GM21447 (cell line): ENCODE measurements at regions not wholly inside any gene's neighbourhood (a gene's known extent, or its start where the extent isn't known, plus 50 kb on each side); places are given as distances from the start of the nearest gene placed in this dataset.
"Not testable (repeated sequence)": the region's sequence is repeated elsewhere in the genome, so short reads cannot be mapped to it uniquely, and the experiment has no call there.

Source experiments
- ATAC-seq: cut with Tn5 transposase; IDR thresholded peaks from one replicate; pipeline ENCODE4 v1.9.1; 2021; ENCODE audit not compliant: unreplicated experiment

GRCh38 chr4:170234800-170235199 lies 145.0 kb upstream of the AADAT start:
- no peak for ATAC-seq

- no peak for ATAC-seq
Measured at GRCh38 chr4:170231377-170231776, 141.6 kb upstream of the AADAT start.

GRCh38 chr4:170230242-170230641 lies 140.5 kb upstream of the AADAT start:
- no peak for ATAC-seq

GRCh38 chr4:170229006-170229405 lies 139.2 kb upstream of the AADAT start:
- ATAC-seq: no peak

GRCh38 chr4:170227928-170228327 lies 138.2 kb upstream of the AADAT start:
- no peak for ATAC-seq

- ATAC-seq: no peak
Measured at GRCh38 chr4:170226288-170226687, 136.5 kb upstream of the AADAT start.

- ATAC-seq: no peak
Measured at GRCh38 chr4:170214731-170215130, 125.0 kb upstream of the AADAT start.

- no peak for ATAC-seq
Measured at GRCh38 chr4:170214101-170214500, 124.3 kb upstream of the AADAT start.

- ATAC-seq: no peak
Measured at GRCh38 chr4:170202721-170203120, 113.0 kb upstream of the AADAT start.

- no peak for ATAC-seq
Measured at GRCh38 chr4:170198747-170199146, 109.0 kb upstream of the AADAT start.

- ATAC-seq: not testable (repeated sequence)
Measured at GRCh38 chr4:170194794-170195193, 105.0 kb upstream of the AADAT start.

- ATAC-seq: no peak
Measured at GRCh38 chr4:170193496-170193895, 103.7 kb upstream of the AADAT start.

GRCh38 chr4:170190265-170190664 lies 100.5 kb upstream of the AADAT start:
- ATAC-seq: no peak

GRCh38 chr4:170170861-170171260 lies 81.1 kb upstream of the AADAT start:
- ATAC-seq: no peak

- ATAC-seq: no peak
Measured at GRCh38 chr4:170169699-170170098, 79.9 kb upstream of the AADAT start.

GRCh38 chr4:170167678-170168077 lies 77.9 kb upstream of the AADAT start:
- no peak for ATAC-seq

GRCh38 chr4:170166193-170166592 lies 76.4 kb upstream of the AADAT start:
- ATAC-seq: not testable (repeated sequence)

- ATAC-seq: no peak
Measured at GRCh38 chr4:170162416-170162815, 72.7 kb upstream of the AADAT start.

- ATAC-seq: no peak
Measured at GRCh38 chr4:170157670-170158069, 67.9 kb upstream of the AADAT start.

- ATAC-seq: no peak
Measured at GRCh38 chr4:170145120-170145519, 55.4 kb upstream of the AADAT start.

GRCh38 chr4:170139764-170140163 lies 50.0 kb upstream of the AADAT start:
- ATAC-seq: no peak
